ENCODE measurements at regions not wholly inside any gene's neighbourhood (a gene's known extent, or its start where the extent isn't known, plus 50 kb on each side); places are given as distances from the start of the nearest gene placed in this dataset.

DNA sequence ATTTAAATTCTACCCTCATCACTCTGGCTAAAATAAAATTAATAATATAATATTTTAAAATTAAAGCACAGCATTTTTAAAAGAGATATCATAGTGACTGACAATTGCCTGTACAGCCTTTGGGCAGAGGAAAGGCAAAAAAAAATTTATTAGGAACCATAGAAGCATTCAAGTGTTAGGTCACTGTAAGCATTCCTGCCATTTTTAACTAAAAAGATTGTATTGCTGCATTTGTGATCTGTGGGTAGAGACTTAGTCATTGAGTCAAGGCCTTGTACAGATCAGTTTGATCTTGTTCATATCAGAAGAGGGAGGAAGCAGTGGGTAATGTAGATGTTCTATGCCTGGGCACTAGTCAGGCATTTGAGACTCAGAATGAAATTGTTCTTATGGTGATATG, 109.9 kb downstream of the LYPLAL1 start:
- no peak for ATAC-seq
- no peak for DNase-seq (ENCODE audit: low spot score)

DNA sequence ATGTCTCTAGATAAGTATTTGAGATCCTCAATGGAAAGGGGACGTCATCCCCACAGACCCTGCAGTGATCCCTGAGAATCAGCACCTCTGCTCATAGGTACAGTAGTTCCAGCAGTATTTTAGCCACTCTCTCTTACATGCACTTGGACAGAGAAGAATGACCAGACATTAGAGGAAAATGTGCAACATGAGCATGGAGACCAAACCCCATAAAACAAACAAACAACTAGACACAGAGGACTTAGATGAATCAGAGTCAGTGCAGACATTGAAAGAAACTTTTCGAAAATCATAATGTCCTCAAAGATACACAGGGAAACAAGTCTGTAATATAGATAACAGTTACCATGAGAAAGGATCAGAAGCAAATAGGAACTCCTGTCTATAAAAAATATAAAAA, 108.2 kb downstream of the LYPLAL1 start:
- ATAC-seq = no peak
- DNase-seq (ENCODE audit: low spot score) = no peak

GRCh38 chr1:219279017-219279770, 105.5 kb downstream of the LYPLAL1 start:
- ATAC-seq = no peak

GRCh38 chr1:219278288-219278687, 104.6 kb downstream of the LYPLAL1 start:
- ATAC-seq (no peak), DNase-seq (ENCODE audit: low spot score) (no peak)

More at GRCh38 chr1:219279017-219279770, 105.5 kb downstream of the LYPLAL1 start:
- DNase-seq (ENCODE audit: low spot score) = no peak

DNA sequence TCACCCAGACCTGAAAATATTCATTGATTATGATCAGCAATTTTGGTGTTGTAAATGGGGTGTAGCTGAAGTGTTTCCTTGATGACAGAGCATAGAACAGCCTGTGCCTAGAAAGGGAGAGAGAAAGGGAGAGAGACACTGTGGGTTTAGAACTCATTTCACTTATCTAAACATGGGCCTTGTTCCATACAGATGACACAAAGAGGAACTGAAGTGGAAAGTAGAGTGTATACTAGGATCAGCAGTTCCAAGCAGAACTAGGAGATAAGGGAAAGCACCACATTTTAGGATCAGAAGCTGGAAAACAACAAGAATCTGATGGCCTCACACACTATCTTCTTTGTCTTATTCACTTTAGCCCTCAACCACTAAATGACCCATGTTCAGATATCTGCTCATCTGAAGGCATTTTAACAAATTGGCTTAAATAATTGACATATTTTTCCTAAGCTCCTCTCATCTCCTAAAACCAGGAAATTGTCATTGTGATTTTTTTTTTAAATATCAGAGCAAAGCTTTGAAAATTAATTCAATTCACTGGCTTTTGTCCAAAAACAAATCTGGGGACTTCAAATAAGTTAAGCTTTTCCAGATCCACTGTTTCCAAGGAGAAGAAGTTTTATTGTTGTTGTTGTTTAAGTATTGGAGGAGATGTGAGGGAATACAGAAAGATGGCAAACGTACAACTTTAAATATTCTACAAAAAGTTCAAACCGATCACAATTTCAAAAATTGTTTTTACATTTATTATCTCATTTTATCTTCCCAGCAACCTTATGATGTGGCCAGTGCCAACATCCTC, 103.8 kb downstream of the LYPLAL1 start:
- DNase-seq (ENCODE audit: low spot score) (no peak), ATAC-seq (no peak)

- ATAC-seq (no peak), DNase-seq (ENCODE audit: low spot score) (no peak)
Measured at GRCh38 chr1:219276049-219276738, 102.5 kb downstream of the LYPLAL1 start.

DNA sequence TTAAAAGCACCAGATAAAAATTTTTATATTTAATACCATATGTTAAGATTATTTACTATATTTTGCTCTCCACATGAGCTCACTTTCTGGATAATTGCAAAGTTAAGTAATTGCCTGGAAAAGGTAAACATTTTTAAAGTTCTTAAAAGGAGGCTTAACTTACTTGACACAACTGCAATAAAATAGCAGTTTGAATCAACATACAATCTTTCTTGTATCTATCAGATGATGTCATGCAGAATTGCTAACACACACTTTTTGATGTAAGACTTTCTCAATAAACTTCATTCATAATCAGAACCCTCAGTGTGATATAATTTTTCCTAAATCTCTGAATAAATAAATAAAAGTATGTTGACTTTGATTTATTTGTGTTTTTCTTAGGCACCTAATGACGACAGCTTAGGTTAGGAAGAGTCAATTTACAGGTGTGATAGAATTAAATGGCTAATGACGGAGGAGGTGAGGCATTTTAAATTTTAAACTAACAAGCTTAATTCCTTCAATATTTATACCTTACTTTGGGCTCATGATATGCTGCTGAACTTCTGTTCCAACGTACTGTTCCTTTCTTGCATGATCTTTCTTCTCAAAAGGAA, 99.5 kb downstream of the LYPLAL1 start:
- no peak for DNase-seq (ENCODE audit: low spot score)

DNA sequence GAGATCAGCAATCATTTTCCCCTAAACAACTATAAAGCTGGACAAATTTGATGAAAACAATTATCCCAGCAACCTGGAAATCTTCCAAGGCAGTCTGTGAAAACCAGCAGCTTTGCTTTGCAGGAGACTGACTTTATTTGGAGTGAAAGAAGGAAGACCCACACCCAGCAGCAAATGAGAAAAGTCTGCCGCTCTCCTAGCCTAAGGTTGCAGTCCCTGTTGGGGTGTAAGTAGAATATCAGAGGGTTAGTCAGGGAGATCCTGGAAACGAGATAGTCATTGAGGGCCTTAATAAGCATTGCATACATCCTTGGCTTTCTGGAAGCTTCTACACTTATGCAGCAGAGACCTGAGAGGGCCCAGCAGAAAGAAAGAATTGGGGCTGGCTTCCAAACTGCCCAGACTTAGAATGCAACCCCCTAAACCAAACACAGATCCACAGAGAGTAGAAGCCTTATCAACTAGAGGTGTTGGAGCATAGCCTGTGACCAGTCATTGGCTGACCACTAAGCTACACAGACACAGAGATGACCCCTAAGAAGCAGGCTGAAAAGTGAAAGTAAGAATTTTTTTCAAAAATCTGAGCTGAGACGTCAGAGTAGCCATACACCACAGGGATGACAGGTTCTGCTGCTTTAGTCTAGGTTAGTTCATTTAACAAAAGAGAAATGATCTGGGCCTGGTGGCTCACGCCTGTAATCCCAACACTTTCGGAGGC, 98.3 kb downstream of the LYPLAL1 start:
- no peak for ATAC-seq
- DNase-seq (ENCODE audit: low spot score) = no peak

More for the DNA sequence above, 99.5 kb downstream of the LYPLAL1 start:
- ATAC-seq = no peak

DNA sequence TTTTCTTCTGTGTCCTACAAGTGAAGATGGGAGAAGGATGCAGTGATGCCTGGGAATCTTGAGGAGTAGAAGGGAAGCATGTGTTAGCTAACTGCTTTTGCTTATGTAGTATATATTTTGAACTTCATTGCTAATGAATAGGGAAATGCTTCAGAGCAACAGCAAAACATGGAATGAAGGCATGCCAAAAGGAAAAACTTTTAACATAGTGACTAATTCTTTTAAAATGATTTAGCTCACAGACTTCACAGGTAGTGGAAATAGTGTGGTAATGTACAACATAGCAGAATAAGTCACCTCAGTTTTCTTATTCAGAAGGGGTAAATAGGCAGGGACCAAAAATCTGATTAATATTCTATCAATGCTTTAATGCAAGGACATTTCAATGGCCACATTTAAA, 95.5 kb downstream of the LYPLAL1 start:
- no peak for DNase-seq (ENCODE audit: low spot score)
- ATAC-seq = no peak

- no peak for ATAC-seq
- no peak for DNase-seq (ENCODE audit: low spot score)
Measured at GRCh38 chr1:219266524-219266923, 92.8 kb downstream of the LYPLAL1 start.

DNA sequence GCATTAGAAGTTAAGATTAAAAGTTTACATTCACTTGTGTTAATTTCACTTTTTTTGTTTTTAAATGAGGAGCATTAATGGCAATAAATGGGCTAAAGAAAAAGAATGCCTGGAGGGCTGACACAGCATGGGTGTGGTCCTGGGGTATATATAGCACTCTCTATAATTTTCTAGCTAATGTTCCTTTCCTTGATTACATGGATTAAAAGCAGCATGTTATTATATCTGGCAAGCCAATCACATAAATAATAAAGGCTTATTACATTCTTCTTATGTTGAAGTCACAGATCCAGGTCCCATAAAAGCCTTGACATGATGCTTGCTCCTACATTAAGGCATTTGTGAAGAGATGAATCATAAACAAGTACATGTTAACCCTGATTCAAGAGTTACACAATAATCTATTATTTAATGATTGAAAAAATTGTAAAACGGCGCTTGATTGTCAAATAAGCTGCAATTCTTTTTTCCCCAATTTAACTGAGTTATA, 91.4 kb downstream of the LYPLAL1 start:
- ATAC-seq (no peak), DNase-seq (ENCODE audit: low spot score) (no peak)

DNA sequence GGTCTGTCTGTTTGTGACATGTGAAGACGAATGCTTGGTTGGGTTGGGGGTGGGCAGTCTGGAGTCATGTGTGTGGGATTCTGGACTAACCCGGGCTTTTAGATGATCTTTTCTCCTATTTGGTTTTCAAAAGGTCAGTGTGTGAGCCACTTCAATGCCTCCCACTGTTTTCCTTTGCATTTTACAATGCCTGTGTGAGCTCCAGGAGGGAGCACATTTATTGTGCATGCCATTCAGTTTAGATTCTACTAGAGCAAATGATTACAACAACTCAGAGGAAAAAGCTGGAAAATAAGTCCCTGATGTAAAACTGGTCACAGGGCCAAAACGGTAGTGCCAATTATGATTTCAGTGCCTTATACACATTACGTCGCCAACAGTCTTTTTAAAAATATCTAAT, 90.9 kb downstream of the LYPLAL1 start:
- no peak for ATAC-seq
- DNase-seq (ENCODE audit: low spot score) = no peak
